ENCODE measurements at regions not wholly inside any gene's neighbourhood (a gene's known extent, or its start where the extent isn't known, plus 50 kb on each side); places are given as distances from the start of the nearest gene placed in this dataset.

DNA sequence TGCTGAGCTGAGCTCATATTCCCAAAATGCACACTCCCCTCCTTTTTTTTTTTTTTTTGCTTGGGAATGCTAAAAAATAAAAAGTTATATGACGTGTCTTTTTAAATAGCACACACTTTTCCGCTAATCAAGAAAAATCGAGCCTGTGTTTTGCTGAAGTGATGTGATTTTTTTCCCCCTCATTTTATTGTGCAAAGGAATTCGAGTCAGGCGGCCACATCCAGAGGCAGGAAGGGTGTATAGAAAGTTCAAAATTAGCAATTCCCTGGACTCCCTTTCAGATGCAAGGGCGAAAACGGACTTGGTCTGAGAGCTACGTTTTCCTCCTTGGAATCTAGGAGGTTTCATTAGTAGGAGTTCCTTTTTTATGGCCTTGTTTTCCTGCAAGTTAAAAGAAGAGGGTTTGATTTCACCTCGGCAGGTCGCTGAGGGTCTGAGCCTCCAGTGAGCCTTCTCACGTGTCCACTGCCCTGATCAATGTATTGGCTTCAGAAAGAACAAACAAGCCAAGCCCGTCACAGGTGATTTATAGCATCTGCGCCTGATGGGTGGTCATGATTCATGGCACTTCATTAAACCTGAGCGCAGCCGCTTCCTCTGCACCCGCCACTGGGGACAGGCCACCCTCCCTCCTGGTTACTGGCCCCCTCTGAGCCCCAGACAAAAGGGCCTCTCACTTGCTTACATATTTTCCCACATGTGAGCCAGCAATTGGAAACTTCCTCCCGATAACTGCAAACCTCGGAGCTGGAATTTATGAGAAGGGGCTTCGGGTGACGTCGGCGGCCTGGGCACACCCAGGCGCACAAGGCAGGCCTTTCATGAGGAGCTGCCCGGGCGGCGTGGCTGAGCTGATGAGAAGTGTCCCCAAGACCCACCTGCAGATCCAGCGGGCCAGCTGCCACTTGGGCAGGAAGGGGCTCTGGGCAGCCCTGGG, 64.4 kb upstream of the LINC01488 start:
- no peak for DNase-seq

- no peak for DNase-seq
Observed at GRCh38 chr11:69417699-69418085, 63.8 kb upstream of the LINC01488 start.

GRCh38 chr11:69418576-69419296, 62.7 kb upstream of the LINC01488 start:
- DNase-seq = no peak

- no peak for DNase-seq
Observed at GRCh38 chr11:69419662-69420395, 61.6 kb upstream of the LINC01488 start.

DNA sequence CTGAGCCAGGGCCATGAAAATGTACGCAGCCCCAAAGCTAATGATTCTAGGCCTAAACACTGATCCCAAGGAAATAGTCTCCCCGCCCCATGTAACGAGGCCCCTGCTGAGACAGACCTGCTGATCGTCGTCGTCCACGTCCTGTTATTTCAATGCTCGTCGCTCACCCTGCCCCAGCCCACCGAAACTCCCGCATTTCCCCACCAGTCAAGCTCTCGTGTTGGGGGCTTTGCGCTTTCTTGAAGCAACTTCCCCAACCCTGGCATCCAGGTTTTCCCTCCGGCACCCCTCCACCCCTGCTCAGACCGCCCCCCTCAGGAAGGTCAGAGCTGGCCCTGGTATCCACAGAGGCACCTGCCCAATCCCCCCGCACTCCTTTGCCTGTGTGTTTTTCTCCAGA, 58.8 kb upstream of the LINC01488 start:
- no peak for DNase-seq

GRCh38 chr11:69423181-69423580, 58.3 kb upstream of the LINC01488 start:
- no peak for DNase-seq

DNA sequence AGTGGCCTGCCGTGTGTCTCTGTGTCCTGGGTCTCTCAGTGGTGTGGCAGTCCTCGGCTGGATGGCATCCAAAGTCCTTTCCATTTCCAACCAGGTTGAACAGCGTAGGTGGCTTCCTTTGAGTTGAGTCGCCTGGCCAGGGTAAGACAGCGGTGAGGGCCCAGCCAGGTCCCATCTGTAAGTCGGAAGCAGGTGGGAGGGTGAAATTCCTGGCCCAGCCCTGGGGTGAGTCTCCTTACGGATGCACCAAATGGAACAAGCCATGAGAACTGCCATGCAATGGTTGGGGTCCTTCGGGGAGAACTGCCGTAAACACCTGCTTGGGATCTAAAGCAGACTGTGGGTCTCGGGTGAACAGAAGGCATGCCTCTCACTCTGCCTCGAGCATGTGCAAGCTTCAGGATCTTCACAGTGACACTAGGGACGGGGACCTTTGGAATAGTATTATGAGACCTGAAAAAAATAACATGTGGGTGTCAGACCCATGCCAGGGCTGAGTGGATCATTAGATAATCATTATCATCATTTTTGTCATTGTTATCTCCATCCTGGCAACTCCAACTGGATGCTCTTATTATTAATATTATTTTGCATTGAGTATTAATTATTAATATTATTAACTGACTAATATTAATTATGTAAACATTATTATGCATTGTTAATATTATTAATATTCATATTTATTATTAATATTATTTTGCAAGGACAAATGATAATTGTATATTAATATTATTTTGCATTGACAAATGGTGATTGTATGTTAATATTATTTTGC, 57.7 kb upstream of the LINC01488 start:
- DNase-seq = no peak

GRCh38 chr11:69424748-69425147, 56.7 kb upstream of the LINC01488 start:
- DNase-seq = no peak

DNA sequence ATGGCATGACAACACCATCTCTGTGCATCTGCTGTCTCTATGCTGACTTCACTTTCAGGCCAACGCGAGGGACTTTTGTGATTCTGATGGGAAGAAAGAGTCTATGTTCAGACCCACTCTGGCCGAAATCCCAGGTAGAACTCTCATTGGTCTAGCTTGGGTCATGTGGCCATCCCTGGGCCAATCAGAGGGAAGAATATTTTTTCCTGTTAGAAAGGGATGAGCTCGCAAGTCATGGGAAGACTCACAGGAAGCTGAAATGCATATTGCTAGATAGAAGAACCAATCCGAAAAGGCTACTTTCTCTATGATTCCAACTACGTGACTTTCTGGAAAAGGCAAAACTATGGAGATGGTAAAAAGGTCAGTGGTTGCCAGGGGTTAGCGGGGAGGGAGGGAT, 56.0 kb upstream of the LINC01488 start:
- no peak for DNase-seq

GRCh38 chr11:69425895-69426544, 55.4 kb upstream of the LINC01488 start:
- no peak for DNase-seq

DNA sequence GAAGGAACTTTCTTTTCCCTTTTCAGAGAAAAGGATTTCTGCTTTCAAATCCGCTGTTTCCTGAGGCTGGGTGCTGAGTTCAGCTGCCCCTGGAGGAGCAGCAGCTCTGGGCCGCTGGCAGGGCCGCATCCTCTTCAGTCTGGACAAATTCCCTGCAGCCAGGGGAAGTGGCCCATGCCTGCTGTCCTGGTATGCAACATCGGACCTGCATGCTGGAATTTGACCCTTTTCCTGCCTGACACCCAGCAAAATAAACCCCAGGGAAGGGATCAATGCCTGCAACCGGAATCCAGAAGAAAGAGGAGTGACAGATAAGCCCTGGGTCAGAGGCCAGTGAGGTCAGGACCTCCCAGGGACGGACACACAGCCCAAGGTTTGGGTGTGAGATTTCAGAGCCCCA, 54.1 kb upstream of the LINC01488 start:
- no peak for DNase-seq

DNA sequence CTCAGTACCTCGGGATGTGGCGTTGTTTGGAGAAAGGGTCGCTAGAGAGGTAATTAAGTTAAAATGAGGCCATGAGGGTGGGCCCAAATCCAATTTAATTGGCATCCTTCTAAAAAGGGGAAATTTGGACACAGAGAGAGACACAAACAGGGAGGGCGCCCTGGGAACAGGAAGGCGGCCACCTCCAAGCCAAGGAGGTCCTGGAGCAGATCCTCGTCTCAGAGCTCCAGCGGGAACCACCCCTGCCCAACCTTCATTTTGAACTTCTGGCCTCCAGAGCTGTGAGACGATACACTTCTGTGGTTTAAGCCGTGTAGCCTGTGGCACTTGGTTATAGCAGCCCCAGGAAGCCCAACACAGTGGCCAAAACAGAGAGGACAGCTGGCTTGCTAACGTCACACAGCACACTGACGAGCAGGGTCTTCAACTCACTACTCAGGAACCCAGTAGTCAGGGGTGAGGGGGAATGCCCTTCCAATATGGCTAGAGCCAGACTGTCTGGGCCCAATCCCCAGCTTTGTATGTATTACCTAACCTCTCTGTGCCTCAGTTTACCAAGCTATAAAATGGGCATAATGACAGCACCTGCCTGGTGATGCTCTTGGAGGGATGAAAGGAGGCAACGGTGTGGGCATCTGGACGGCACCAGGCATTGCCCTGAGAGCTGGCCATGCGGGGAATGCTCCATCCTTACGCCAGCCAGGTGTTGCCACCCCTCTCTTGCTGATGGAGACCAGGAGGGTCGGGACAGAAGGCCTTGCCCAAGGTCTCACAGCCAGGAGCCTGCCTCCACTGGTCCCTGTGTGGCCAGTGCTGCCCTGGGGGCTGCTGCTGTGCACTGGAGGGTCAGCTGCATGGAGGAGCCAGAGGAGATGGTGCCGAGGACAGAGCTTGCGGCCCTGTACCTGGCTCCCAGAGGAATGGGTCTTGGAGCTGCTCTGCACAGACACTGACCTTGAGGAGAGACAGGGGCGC, 53.3 kb upstream of the LINC01488 start:
- DNase-seq = no peak

GRCh38 chr11:69429716-69430491, 51.6 kb upstream of the LINC01488 start:
- DNase-seq = no peak

GRCh38 chr11:69430566-69430965, 50.9 kb upstream of the LINC01488 start:
- no peak for DNase-seq

- DNase-seq = no peak
Observed at GRCh38 chr11:69431136-69431535, 50.3 kb upstream of the LINC01488 start.

Data from DMS53 (cell line).